ENCODE measurements at regions not wholly inside any gene's neighbourhood (a gene's known extent, or its start where the extent isn't known, plus 50 kb on each side); places are given as distances from the start of the nearest gene placed in this dataset.
A peak's percentile ranks its signal among the peaks of the same experiment; 100 is the strongest.
"Not testable (repeated sequence)": the region's sequence is repeated elsewhere in the genome, so short reads cannot be mapped to it uniquely, and the experiment has no call there.

GRCh38 chr7:106713452-106713851 lies 52.5 kb upstream of the CCDC71L start:
- DNase-seq (ENCODE audit: low read depth), result not testable (repeated sequence)

- not testable (repeated sequence) for DNase-seq (ENCODE audit: low read depth)
Measured at GRCh38 chr7:106714590-106715442, 53.9 kb upstream of the CCDC71L start.

DNA sequence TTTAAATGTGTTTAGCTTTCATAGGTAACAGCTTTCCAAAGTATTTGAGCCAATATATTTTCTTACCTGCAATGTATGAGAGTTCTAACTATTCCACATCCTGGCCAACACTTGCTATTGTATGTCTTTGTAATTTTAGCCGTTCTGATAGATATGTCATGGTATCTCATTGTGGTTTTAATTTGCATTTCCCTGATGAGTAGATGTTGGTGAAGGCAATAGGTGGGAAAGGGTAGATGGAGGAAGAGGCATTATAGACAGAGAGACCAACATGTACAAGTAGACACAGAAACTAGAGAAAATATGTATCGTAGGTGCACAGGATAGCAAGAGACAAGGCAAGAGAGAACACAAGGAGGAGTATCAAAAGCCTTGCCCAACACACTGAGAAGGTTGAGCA lies 54.8 kb upstream of the CCDC71L start:
- no peak for DNase-seq (ENCODE audit: low read depth)

DNA sequence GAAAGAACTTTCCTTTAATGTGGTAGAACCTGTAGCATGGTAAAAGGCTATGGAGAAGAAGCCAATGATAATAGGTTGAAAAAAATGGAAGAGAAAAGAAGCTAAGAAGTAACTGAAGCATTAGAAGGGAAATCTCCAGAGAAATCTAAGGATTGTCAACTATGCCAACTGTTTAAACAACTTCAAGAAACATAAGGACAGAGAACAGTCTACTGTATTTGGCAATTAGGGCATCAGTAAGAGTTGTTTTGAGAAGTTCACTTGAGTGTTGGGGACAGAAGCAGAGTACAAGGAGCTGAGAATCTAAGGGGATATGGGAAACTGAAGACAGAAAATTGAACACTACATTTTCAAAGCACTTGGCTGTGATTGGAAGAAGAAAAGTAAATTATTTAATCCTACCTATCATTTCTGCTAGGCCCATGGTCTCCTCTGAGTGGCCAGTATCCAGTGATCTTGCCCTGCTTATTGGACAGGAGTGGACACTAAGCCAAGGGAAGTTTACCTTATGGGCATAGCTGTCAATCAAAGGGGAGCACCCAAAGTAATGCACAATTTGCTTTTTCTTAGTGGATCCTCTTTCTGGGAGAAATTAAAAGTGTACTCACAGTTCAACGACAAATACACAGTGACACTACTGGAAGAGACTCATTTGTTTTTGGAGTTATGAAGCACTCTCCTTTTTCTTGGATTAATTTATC lies 56.4 kb upstream of the CCDC71L start:
- no peak for DNase-seq (ENCODE audit: low read depth)

- DNase-seq (ENCODE audit: low read depth), result peak; percentile 24
Measured at GRCh38 chr7:106717955-106718871, 57.3 kb upstream of the CCDC71L start.

- no peak for DNase-seq (ENCODE audit: low read depth)
Measured at GRCh38 chr7:106720641-106721040, 59.7 kb upstream of the CCDC71L start.

GRCh38 chr7:106721816-106722785 lies 61.1 kb upstream of the CCDC71L start:
- DNase-seq (ENCODE audit: low read depth), result no peak

DNA sequence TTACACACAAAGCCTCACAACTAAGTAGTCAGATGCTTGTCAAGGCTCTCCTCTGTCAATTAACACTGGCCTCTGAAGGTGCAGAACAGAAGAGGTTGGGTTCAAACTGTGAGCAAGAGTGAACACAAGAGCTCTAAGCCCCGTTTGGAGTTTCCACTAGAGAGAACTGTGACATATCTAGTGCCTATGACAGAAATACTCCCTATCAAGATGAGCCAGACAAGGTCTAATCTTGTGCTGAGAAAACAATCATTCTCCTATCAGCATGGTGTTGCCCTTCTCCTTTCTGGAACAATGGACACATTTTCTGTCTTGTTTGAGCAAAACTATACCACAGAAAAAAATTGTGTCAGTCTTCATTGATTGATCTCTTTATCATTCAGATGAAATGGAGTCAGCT lies 62.4 kb upstream of the CCDC71L start:
- no peak for DNase-seq (ENCODE audit: low read depth)

GRCh38 chr7:106729720-106730385 lies 68.9 kb upstream of the CCDC71L start:
- no peak for DNase-seq (ENCODE audit: low read depth)

DNA sequence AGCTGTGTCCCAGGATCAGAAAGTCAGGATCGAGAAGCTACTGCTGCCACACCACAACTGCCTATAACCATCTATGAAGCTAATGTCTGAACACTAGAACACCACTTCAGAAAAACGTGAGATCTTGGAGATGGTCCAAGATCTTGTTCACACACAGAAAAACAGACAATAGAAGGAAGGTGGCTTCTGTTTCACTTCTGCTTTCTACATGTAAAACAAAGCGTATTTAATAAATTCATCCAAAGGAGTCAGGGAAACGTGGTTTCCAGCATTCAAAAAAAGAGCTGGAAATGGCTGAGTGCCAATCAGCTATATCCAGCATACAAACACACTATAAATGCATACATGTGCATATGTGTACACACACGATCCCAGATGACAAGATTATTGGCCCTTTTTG lies 70.2 kb upstream of the CCDC71L start:
- DNase-seq (ENCODE audit: low read depth), result no peak

GRCh38 chr7:106731646-106732444 lies 70.9 kb upstream of the CCDC71L start:
- no peak for DNase-seq (ENCODE audit: low read depth)

GRCh38 chr7:106735637-106736036 lies 74.7 kb upstream of the CCDC71L start:
- DNase-seq (ENCODE audit: low read depth), result no peak

DNA sequence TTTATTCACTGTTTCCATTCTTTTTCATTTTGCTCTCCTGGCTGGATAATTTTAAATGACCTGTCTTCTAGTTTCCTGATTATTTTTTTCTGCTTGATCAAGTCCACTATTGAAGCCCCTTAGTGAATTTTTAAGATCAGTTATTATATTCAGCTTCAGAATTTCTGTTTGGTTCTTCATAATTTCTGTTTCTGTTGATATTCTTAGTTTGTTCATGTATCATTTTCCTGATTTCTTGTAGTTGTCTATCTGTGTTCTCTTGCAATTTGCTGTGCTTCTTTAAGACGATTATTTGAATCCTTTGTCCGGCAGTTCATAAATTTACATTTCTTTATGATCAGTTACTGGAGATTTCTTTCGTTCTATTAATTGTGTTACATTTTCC lies 75.2 kb upstream of the CCDC71L start:
- DNase-seq (ENCODE audit: low read depth), result no peak

DNA sequence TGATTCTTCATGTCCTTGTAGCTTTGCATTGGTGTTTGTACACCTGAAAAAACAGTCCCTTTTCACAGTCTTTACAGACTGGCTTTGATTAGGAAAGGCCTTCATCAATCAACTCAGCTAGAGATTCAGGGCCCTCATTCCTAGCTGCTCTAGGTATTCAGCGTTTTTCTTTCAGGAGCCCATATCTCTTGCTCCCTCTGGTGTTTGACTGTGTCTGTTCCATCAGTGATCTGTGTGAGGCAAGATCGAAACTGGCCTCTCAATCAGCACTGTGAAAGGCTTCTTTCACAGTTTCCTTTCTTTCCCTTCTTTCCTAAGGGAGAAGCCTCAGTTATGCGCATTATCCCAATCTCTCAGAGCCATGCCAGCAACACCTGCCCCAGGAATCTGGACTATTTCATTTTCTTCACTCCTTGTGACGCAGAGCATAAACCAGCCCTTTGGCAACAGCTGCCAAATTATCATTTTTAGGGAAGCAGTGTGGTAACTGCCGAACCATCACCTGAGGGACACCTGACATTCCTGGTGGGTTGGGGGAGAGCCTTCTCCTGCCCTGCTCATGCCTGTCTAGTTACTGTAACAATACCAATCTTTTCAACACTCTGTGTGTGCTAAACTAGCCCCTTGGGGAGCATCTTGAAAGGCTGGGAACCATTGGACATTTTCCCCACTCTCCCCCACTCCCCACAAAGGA lies 75.7 kb upstream of the CCDC71L start:
- no peak for DNase-seq (ENCODE audit: low read depth)

DNA sequence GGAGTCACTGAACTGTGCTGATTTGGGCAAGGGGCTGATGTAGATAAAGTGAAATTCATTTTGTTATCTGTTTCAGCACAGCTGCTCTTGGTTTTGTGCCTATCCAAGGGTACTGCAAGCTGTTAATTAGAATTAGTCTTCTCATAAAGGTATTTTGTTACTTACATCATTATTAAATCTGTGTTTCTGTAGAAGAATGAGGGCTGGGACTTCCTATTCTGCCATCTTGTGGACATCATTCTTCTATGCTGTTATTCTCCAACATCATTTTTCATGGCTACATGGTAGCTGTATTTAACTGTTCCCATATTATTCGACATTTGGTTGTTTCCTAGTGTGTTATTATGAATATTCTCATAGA lies 76.2 kb upstream of the CCDC71L start:
- DNase-seq (ENCODE audit: low read depth), result no peak

- no peak for DNase-seq (ENCODE audit: low read depth)
Measured at GRCh38 chr7:106740806-106741205, 79.8 kb upstream of the CCDC71L start.

DNA sequence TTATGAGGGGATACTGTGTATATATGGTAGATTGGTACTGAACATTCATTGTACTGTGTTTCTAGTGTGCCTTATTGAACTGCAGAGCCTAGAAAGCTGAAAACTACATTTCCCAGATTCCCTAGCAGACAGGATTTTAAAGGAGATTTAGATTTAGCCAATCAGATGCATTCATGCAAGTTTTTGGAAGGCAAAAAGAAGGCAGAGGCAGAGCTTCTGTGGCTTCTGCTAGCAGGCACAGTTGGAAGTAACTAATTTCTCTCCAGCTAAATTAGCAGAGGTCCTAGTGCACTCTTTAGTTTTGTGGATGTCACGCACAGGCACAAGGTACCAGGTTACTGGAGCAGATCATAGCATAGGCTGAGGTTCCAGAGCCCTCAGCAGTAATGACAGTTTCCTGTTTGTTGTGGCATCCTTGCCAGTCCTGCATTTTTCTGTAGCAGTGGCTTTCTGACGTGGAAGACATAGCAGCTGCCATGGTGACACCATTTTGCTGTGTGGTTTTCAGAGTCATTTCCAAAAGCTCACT lies 83.7 kb upstream of the CCDC71L start:
- DNase-seq (ENCODE audit: low read depth), result no peak

DNA sequence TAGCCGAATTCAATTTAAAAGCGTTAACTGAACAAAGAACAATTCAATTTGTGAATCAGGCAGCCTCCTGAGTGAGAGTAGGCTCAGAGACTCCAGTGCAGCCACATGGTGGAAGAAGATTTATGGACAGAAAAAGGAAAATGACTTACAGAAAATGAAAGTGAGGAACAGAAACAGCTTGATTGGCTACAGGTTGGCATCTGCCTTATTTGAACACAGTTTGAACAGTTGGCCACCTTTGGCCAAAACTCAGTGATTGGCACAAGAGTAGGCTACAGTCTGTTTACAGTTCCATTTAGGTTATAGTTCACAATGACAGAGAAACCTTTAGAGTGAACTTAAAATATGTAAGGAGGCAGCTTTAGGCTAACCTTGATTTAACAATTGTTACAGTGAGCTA lies 86.3 kb upstream of the CCDC71L start:
- DNase-seq (ENCODE audit: low read depth), result not testable (repeated sequence)

DNA sequence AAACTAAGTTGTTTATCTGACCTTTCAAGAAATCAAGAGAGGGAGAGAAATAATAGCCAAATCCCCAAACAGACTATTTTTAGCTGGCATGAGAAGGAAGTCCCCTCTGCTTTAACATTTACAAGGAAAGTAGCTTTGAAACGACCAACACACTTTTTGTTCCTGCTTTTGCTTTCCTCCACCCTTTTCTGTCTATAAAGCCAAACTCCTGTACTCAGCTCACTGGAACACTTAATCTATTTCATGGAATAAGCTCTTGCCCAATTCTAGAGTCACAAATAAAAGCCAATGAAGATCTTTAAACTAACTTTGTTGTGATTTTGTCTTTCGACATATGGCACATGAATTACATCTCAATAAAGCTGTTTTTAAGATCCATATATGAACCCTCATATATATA lies 86.8 kb upstream of the CCDC71L start:
- no peak for DNase-seq (ENCODE audit: low read depth)
